ENCODE measurements at regions not wholly inside any gene's neighbourhood (a gene's known extent, or its start where the extent isn't known, plus 50 kb on each side); places are given as distances from the start of the nearest gene placed in this dataset.
A peak's percentile ranks its signal among the peaks of the same experiment; 100 is the strongest.

DNA sequence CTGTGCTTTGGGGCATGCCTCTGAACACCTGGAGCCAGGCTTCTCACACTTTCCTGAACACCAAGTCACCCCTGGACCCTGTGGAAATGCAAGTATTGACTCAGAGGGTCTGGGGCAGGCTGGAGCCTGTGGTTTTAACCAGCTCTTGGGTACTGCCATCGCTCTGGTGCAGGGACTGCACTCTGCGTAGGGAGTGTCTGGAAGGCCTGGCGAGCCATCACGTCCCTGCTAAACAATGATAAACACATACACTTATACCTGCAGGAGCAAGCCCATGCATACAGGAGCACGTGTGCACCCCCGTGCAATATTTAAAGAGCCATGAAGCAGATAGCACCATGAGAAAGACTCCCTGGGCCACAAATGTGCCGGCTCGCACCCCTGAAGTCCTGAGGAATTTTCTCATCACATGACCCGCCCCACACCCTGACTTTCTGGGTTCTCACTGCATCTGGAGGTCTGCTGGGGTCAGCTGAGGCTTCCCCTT lies 267.7 kb downstream of the GADD45G start:
- DNase-seq: no peak

DNA sequence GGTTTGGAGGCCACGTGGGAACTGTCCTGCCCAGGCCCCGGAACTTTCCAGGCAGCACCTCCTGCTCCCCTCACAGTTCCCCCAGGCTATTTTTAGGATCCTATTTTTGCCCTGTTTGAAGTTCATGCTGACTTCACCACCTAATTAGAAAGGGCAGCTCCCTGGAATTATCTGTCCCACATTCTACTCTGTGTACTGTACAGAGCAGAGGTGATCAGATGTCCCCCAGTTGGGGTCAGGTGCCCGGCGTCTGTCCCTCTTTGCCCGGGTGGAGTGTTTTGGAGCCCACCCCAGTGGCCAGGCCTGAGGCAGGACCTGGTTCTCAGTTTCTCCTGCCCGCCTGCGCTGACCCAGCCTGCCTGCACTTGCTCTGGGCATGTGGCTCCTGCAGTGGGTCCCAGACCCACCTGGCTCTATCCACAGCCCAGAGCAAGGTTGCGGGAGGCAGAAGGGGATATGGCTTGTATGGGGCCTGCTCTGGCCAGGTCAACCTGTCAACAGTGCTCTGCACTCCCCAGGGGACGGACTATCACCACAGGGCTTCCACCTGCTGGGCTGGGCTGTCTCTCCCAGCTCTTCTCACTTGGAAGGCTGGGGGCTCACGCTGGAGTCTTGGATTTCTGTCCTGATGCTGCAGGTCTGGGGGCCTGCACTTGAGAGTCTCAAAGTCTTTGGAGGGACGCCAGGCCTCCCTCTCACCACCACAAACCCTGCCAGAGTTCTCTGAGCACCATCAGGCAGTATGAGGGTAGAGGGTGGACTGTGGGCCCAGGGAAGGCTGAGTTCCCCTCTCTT lies 268.3 kb downstream of the GADD45G start:
- no peak for DNase-seq

DNA sequence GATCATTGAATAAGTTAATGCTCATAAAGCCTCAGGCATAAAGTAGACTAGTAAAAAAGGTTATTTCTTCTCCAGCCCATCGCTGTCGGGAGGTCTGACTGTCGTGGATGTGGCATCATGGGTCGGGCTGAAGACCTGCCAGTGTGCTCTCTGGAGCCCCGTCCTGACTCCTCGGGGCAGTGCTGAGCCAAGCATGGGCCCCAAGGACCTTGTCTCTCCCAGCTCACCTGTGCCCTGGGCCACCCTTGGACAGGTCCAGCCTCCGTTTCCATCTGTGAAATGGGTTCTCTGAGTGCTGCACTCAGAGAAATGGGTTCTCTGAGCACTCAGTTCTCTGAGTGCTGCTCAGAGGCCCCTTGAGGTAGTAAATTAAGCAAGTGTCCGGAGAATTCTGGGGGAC lies 269.0 kb downstream of the GADD45G start:
- no peak for DNase-seq

DNA sequence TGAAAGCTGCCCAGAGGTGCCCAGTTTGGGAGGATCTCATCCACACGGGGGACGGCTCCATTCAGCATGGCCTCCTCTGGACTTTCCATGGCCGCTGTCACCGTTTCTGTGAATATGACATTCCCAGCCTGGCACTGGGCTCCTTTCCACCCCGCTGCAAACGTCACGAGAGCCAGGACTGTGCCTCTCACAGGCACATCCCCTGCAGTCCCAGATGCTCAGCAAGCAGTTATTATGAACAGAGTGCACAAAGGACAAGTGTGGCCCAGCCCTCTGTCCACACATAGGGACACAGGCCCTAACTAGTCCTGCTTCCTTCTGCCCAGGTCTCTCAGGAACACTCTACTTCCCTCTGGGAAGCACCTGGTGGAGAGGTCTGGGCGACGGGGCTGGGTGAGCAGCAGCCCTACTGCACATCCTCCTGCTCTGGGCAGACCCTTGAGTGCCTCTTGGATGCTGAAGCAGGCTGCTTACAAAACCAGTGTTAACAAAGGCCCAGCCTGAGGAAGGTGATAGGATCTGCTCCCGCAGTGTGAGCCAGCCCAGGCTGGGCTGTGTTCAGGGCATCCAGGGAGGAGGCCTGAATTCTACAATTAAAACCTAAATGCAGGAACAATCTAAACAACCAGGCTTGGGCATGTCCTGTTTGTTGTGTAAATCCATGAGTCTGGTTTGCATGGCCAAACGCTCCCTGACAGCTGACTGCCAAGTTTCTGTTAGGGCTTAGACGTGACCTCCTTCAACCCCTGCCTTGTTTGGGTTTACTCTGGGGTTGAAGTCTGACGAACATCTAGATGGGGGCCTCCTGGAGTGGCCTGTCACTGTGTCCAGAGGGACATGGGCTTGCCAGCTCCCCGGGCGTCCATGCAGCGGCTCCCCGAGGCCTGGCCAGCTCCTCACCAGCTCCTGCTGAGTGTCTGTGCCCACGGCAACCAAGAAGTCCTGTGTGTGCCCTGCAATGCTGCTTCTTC lies 269.8 kb downstream of the GADD45G start:
- DNase-seq: peak; percentile 55

DNA sequence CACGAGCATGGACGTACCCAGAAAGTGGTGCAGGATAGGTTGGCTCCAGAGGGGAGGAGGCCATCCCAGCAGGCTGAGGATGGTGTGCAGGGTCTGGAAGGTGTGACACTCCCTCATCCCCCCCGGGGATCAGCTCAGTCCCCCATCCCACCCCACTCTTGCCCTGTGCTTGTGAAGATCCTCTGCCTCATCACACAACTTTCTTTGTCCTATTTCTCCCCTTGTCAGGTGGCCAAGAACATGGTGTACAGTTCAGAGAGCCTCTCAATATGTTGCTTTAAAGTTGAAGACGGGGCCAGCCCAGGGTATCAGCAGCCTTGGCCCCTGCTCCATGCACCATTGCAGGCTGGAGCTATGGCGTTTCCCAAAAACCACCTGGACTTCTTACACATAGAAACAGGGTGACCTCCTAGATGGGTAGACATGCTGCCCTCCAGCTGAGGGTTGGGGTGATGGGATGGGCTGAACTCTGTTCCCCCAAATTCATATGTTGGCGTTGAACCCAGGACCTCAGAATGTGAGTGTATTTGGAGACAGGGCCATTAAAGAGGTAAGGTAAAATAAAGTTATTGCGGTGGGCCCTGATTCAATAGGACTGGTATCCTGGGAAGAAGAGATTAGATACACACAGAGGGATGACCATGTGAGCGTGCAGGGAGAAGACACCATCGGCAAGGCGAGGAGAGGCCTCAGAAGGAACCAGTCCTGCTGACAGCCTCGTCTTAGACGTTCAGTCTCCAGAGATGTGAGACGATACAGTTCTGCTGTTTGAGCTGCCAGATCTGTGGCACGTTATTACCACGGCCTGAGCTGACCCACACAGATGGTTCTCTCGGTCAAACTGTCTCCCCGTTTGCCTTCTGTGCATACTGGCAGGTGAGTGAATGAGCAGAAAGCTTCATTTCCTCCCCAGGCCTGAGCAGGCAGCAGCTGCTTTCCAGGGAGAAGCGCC lies 272.5 kb downstream of the GADD45G start:
- DNase-seq: no peak

DNA sequence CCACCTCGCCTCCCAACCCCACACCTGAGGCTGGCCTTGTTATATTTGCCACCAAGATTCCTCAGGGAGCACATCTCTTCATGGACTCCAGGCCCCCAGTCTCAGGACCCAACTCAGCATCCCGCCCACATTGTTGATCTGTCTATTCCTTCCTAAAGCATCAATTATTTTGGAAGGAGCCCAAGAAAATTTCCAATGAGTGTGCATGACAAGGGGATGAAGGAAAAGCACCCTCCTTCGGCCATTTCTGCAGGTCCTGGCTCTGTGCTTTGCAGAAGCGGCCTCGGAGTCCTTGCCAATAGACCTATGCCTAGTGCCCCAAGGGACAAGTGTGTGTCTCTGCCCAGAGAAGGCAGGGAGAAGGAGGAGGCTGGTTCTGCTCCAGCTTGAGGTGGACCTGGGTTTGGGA lies 273.2 kb downstream of the GADD45G start:
- no peak for DNase-seq

DNA sequence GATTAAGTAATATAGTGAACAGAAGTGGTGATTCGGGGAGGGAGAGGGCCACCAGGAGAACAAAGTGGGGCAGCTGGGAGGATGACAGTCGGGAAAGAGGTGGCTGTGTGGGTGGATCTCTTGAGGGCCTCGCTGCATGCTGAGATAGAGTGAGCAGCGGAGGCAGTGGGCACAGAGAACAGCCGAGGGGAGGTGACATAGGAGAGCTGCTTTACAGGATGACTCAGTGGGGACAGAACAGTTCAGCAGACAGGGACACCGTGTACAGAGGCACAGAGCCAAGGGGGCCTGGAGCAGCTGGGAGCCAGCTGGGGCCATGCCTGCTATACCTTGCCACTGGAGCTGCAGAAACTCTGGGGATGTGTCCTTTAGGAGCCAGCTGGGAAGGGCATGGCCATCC lies 273.9 kb downstream of the GADD45G start:
- peak; percentile 92 for DNase-seq

DNA sequence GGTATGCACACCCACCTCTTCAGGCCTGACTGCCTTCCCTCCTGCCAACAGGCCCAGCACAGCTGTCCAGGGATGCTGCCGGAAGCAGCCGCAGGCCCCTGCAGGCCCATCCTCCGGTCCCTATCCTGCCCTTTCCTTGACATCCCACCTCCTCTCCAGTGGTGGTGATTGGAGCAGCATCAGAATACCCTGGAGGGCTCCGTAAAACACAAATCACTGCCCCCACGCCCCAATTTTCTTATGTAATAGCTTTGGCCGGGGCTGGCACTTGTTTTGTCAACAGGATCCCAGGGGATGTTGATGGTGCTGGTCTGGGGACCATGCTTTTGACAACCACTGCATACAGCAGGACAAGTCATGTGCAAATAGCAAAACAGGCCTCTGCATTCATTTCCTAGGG lies 274.5 kb downstream of the GADD45G start:
- no peak for DNase-seq

DNA sequence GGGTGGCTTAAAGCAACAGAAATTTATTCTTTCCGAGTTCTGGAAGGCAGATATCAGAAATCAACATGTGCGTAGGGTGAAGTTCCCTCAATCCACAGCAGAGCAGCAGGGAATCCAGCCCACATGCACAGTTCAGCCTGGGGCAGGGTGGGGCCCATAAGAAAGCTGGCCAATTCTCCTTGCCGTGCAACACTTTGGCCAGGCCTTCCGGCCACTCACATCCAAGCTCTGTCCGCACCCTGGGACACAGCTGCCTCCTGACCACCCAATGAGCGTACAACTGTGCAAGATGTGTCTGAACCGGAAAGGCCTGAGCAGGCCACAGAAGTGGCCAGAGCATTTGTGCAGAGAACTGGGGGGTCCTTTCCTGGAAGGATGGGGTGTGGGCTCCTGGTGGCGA lies 274.9 kb downstream of the GADD45G start:
- no peak for DNase-seq

DNA sequence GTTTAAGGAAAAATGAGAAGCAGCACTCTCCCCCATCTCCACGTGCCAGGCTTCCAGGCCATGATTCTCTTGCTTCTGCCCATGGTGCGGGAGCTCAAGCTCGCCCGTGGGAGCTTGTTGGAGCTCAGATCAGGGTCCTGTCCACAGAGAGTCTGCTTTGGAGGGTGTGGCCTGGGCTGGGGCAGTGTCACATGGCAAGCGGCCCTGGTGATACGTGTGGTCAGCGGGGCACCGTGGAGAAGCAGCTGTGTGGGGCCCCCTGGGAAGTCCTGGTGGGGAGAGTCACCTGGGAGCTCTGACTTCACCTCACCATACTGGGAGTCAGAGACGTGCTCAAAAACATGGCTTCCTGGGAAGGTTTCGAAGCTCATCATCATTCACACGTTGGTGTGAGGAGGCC lies 275.3 kb downstream of the GADD45G start:
- DNase-seq: no peak

DNA sequence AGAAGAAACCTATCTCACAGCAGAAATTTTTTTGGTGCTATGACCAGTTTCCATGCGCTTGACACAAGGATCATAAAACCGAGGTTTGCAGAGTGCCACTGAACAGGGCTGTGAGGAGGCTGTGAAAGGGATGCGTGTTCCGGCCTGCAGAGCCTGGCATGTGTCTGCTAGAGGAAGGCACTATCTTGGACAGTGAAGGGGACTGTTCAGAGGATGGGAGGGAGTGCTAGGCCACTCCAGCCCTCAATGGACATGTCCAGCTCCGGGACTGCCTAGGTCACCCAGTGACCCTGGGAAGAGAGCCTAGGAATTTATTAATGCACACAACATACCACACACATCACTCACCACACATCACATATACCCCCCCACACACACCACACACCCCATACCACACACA lies 275.9 kb downstream of the GADD45G start:
- no peak for DNase-seq

DNA sequence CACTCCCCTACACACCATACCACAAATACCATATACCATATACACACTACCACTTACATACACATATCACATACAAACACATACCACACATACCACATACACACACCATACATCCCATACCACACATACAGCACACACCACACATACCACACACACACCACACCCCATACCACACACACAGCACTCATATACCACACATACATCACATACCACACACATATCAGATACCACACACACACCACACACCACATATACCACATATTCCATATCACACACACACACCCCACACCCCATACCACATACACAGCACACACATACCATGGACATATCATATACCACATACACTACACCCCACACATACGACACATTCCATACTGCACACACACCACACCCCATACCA lies 276.6 kb downstream of the GADD45G start:
- DNase-seq: no peak

DNA sequence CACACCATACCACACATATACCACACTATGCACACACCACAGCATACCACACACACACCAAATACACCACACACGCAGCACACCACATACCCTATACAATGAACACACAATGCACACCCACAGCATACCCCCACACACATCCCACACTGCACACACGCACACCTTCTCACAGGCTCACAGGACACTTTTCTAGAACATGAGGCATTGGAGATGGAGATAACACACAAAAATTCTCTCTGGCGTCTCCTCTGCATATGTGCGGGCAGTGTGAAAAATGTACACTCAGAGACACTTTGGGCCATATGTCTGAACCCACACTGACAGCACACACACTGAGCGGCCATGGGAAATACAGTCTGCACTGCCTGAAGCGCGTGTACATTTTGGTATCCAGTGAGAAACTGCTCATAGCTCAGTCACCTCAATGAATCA lies 278.1 kb downstream of the GADD45G start:
- DNase-seq: no peak

DNA sequence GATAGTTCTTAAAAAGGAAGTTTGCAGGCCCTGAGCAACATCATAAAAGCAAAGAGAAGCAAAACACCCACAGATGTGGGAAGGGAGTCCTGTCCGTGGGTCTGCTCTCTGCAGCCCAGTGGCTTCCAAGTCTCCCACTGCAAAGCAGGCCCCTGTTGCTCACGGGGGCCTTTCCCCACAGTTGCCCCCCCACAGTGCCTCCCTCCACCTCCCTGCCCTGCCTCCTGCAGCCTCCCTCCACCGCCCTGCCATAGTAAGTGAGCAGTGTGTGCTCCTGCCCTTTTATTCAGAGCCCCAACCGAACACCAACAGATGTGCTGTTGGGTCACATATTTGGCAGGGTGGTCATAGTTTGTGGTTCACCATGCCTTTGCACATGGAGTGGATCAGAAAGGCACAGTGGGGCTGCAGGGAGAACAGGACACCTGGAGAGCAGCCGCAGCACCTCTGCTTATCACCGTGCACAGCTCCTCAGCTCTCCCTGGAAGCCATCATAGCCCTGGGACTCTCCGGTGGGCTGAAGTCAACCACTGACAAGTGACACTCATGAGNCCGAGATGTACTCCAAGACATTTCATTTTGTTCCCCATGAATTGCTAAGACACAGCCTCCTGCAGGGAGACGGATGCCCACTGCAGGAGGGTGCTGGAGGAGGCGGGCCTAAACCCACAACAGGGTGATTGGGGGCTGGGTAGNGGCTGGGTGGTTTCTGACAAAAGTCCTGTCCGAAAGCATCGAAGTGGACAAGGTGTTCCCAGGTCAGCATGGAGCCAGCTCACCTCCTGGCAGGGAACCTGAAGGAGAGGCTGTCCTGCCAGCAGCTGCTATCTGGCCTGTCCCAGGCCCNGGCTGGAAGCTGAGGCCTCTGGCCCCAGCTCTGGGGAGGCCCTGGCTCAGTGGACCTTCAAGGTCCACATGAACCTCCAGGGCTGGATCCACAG lies 278.9 kb downstream of the GADD45G start:
- DNase-seq: no peak

DNA sequence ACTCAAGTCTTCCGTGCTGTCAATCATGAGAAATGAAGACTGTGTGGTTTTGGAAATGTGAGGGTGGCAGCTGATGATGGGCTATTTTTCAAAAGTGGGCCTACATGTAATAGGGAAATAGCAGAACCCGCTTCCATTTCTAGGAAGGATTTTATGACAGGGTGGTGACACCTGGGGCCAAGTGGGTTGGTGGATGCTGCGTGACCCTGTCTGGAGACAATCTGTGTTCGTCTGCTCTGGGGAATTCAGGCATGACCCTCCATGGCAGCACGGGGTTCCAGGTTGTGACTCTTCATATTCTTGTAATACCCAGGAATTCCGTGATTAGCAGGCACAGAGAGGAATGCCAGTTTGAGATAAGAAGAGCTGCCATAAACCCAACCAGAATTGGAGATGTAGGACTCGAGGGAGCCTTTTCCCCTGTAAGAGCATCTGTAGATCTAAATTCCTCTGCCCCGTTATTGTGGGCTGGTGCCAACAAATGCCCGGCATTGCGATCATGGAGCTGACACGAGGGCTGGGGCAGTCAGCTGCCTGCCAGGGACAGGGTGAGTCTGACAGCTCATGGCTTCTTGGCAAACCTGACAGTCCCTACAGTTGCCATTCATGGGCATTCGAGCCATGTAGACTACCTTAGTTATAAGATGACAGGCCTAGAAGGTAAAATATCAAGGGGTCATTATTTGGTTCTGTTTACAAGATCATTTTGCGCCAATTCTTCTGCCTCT lies 279.7 kb downstream of the GADD45G start:
- no peak for DNase-seq

DNA sequence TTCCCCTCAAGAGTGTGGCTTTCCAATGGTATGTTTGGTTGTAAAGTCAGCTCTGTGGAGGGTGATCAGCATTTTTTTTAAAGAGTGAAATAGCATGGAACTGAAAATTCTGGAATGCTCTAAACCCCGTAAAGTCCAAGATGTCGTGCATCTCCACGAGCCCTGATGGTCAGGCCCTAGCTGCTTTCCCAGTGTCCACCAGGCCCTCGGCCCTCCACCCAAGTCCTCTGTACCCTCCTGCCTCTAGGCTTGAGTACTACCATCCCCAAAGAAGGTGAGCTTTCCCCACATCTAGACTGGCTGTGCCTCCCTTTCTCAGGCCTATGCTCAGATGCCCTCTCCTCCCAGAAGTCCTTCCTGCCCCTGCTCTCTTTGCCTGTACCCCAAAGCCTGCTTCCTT lies 280.3 kb downstream of the GADD45G start:
- no peak for DNase-seq

DNA sequence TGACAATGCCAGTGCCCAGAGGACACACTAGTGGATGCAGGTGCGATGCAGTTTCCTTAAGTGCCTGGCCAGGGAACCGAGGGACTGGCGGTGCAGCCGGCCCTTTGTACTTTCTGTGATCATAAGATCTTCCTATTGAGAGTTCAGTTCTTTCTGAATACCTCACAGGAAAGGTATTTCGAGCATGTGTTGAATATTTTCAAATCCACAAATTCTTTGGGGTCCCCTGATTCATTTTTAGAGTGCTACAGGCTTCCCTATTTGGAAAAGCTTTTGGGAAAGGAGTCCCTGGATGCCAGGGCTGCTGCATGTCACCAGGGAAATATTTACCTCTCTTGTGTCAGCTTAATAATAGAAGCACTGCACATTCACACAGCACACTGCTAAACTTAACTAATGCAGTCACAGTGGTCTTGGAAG lies 281.5 kb downstream of the GADD45G start:
- no peak for DNase-seq

DNA sequence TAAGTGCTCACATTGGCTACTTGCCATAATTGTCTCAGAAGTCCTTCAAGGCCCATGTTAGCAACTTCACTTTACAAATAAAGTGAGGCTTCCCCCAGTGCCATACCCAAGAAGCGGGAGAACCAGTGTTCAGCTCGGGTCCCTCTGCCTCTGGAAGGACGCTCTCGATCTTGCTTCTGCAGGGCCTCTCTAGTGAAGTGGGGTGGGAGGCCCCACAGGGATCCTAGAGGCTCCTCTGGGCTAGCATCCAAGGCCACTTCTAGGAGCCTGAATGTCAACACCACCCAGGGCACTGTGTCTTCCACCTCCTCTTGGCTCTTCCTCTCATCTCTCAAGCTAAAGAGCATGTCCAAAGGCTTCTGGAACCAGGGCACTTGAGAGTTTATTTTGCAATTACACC lies 282.5 kb downstream of the GADD45G start:
- DNase-seq: peak; percentile 21

DNA sequence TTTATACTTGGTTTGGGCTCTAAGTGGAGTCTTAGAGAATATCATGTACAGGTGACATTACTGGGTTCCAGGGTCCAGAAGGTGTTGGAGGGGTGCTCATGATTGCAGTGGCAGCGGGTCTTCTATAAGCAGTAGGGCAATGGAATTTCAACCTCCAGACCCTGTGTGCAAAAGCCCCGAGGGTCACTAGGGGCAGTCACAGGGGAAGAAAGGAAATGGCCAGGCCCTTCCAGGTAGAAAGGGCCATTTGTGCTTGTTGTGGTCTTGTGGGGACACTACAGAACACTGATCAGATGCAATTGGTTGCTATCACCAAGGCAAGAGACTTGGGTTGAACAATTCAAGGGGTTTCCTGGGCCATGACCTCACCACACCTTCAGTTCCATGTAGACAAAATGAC lies 283.4 kb downstream of the GADD45G start:
- DNase-seq: no peak

DNA sequence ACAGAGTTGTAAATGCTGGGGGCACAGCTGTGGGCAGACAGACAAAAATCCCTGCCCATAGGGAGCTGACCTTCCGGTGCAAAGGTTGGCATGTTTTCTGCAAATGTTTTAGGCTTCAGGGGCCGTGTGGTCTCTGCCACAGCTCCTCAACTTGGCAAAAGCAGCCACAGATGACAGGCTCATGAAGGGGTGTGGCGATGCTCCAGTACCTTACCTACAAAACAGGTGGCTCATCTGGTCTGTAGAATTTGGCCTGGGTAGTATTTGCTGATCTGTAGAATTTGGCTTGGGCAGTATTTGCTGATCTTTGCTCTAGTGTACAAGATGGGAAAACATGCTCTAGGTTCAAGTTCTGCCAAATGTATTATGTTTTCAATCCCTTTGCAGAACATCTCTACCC lies 283.9 kb downstream of the GADD45G start:
- DNase-seq: no peak

DNA sequence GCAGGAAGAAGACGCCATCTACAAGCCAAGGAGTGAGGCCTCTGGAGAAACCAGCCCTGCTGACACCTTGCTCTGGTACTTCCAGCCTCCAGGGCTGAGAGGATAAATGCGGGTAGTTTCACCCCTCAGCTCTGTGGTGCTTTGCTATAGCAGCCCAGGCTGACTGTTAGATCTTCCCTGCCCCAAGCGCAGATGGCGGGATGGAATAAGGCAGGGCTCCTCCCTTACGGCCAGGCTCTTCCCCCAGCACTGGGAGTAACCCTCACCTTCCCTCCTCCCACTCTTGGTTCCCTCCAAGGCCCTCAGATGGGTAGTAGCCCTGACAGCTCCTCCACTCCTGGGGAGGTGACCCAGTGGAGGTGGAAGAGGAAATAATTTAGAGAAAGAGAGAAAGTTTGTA lies 285.1 kb downstream of the GADD45G start:
- no peak for DNase-seq
